Erythroblast (primary cell): ENCODE measurements at regions not wholly inside any gene's neighbourhood (a gene's known extent, or its start where the extent isn't known, plus 50 kb on each side); places are given as distances from the start of the nearest gene placed in this dataset.
"Not testable (repeated sequence)": the region's sequence is repeated elsewhere in the genome, so short reads cannot be mapped to it uniquely, and the experiment has no call there.

ENCODE experiments used
- GATA1 ChIP-seq: IDR thresholded peaks from 2 replicates; pipeline ENCODE4 v1.6.1; 2011; ENCODE audit warnings: low read depth, mild to moderate bottlenecking, control low read depth, low read length, moderate library complexity
- POLR2A ChIP-seq: IDR thresholded peaks from 2 replicates; pipeline ENCODE4 v1.6.1; 2011; ENCODE audit warnings: mild to moderate bottlenecking, low read length

DNA sequence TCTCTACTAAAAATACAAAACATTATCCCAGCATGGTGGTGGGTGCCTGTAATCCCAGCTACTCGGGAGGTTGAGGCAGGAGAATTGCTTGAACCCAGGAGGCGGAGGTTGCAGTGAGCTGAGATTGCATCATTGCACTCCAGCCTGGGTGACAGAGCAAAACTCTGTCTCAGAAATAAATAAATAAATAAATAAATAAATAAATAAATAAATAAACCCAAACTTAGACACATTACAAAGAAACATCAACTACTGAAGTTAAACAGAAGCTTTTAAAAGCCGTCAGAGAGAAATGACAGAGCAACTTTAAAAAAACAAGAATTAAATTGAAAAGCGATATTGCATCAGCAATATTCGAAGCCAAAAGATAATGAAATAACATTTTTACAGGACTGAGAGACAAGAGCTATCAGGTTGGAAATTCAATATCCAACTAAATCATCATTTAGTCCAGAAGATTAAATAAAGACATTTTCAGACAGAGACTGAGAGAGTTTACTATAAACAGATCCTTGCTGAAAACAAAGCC lies 115.1 kb upstream of the FUNDC1 start:
- TF ChIP-seq POLR2A, GATA1: not testable (repeated sequence)
